LNCAP (cell line): ENCODE measurements at regions not wholly inside any gene's neighbourhood (a gene's known extent, or its start where the extent isn't known, plus 50 kb on each side); places are given as distances from the start of the nearest gene placed in this dataset.

Experiments used
- TF ChIP-seq, protein P1 (sequence below): fragments of 450-650 bp; IDR thresholded peaks from 2 replicates; pipeline ENCODE4 v1.5.1; 2017; ENCODE audit warnings: mild to moderate bottlenecking

DNA sequence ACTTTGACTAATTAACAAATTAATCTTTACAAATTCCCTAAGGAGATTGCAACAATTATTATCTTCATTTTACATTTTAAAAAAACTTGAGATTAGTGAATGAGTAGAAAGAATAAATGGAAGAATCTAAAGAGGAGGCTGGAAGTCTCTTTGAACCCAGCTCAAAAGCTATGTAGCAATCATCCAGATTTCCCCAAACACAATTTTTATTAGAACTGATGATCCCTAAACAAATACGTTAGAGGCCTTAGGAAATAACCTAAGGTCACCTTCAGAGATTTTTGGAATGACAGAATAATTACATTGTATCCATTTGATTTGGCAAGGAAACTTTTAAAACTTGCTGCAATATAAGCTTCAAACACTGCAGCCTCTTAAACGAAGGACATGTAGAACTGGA is 242.4 kb upstream of the LYPLAL1 start:
- TF ChIP-seq, protein P1, sequence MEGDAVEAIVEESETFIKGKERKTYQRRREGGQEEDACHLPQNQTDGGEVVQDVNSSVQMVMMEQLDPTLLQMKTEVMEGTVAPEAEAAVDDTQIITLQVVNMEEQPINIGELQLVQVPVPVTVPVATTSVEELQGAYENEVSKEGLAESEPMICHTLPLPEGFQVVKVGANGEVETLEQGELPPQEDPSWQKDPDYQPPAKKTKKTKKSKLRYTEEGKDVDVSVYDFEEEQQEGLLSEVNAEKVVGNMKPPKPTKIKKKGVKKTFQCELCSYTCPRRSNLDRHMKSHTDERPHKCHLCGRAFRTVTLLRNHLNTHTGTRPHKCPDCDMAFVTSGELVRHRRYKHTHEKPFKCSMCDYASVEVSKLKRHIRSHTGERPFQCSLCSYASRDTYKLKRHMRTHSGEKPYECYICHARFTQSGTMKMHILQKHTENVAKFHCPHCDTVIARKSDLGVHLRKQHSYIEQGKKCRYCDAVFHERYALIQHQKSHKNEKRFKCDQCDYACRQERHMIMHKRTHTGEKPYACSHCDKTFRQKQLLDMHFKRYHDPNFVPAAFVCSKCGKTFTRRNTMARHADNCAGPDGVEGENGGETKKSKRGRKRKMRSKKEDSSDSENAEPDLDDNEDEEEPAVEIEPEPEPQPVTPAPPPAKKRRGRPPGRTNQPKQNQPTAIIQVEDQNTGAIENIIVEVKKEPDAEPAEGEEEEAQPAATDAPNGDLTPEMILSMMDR = no peak

DNA sequence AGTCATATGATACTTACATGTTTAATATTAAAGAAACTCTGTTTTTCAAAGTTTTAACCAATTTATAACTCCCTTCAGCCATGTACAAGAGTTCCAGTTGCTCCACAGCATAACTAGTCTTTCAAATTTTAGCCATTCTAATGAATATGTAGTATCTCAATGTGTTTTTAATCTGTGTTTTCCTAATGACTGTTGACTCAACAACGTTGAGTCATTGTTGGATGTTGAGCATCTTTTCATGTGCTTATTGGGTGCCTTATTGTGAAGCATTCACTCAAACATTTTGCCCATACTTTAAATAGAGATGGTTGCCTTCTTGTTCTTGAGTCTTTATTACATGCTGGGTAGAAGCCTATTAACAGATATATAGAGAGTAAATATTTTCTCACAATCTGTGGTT is 240.2 kb upstream of the LYPLAL1 start:
- TF ChIP-seq, protein P1 = no peak

DNA sequence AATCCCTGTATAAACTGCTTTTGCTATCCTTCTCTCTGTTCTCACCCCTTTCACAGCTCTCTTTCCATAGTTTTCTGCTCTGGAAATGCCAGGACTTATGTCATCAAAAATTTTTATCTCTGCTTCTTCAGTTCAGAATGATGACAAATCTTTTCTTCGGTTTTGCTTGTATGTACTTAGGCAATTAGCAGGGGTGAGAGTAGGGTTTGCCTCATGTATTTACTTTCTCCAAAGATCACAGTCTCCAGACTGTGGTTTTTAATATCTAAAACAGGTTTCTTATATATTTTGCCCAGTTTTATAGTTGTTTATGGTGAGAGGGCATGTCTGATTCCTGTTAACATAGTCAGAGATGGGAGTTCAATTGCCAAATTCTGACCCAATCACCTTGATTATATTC is 235.4 kb upstream of the LYPLAL1 start:
- TF ChIP-seq, protein P1 = no peak

DNA sequence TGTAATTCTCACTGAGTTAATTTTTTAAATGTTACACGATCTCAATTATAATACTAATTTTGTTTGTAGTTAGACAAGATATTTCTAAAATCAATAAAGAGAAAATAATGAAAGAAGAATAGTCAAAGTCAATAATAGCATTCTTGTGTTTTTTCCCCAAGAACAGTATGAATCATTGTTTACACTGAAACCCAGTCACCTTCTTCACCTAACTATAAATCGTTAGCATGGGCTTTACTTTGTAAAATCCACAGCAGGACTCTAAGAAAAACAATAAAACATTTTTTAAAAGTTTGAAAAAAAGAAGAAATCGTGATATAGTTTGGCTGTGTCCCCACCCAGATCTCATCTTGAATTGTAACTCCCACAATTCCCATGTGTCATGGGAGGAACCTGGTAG is 234.6 kb upstream of the LYPLAL1 start:
- TF ChIP-seq, protein P1 = no peak

DNA sequence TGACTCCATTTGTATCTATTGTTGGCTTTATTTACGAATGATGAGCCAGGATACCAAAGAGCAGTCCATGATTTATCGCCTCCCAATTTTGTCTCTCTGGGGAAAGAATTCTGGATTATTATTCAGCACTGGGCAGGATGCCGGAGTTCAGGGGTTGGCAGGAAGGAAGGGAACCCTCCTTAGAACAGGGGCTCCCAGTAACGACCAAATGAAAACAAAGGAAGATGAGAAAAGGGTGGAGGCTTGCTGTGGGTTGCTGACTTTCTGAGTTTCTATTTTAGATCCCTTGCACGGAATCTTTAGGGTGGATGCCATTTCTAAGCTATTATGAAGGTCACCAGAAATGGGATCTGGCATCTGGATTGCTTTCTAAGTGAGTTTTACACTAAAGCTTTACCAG is 231.2 kb upstream of the LYPLAL1 start:
- TF ChIP-seq, protein P1 = no peak

DNA sequence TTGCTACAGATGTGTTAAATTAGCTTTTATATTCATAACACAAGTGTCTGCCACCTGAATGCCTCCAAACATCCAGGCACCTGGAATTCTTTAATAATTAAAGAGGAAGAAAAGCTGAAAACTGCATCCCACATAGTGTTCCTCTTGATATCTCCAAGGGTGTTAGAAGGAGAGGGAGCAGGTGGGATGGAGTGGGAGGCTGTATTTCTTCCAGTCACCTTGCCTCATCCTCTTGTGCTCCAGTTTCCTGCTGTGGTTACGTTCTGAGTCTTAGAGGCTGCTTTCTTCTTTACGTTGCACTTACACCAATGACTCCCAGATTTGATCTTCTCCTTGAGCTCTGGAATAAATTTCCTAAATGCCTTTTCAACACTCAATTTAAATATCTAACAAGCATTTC is 230.3 kb upstream of the LYPLAL1 start:
- TF ChIP-seq, protein P1 = no peak

DNA sequence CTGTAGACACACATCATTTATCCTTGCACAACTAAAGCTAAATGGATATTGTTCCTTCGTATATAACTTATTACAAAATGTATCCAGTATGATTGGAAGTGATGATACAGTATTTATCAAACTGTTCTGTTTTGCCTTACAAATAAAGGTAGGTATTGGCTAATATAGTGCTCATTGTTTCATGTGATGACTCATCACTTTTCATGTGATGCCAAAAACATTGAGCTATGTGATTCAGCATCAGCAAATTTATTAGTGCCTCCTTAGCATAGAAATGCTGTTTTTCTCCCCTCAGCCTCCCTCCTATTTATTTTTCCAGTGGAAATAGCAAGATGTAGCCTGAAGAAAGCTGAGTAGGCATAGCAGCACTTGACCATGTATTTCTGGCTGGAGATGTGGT is 228.6 kb upstream of the LYPLAL1 start:
- TF ChIP-seq, protein P1 = no peak

DNA sequence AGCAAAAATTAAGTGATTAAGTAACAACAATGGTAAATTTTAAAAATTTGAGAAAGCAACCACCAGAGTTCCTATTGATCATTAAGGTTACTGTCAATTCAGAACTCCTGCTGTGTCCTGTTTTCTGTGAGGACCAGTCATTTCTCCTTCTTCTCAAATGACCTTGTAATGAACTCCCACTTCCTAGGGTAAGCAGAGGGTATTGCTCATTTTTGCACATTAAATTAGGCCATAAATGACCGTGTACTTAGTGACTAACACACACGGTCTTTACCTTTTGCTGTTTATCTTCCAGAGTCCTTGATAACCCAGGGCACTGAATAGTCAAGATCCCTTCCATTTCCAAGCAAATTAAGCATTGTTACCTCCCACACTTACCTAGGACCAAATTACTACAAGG is 227.5 kb upstream of the LYPLAL1 start:
- TF ChIP-seq, protein P1 = no peak
